Neuronal stem cell (in vitro differentiated cells): ENCODE measurements at regions not wholly inside any gene's neighbourhood (a gene's known extent, or its start where the extent isn't known, plus 50 kb on each side); places are given as distances from the start of the nearest gene placed in this dataset.

Source experiments
- DNase-seq: peaks from one replicate; pipeline ENCODE4 v3.0.0-alpha.2; 2013; ENCODE audit warnings: low spot score
- H2AFZ ChIP-seq: one replicate; pipeline ENCODE4 v1.6.1; 2013; ENCODE audit warnings: mild to moderate bottlenecking, low read length, inconsistent platforms
- H2AK5ac ChIP-seq: 2 replicates; pipeline ENCODE4 v1.6.1; 2013; ENCODE audit warnings: low read depth, mild to moderate bottlenecking, inconsistent platforms, low read length, moderate library complexity, mixed read lengths
- H2BK120ac ChIP-seq: 2 replicates; pipeline ENCODE4 v1.6.1; 2013; ENCODE audit warnings: low read depth, mild to moderate bottlenecking, inconsistent platforms, low read length, moderate library complexity, mixed read lengths
- H2BK12ac ChIP-seq: one replicate; pipeline ENCODE4 v1.6.1; 2013; ENCODE audit warnings: low read length, inconsistent platforms
- H2BK15ac ChIP-seq: 2 replicates; pipeline ENCODE4 v1.6.1; 2013; ENCODE audit warnings: mild to moderate bottlenecking, low read length, inconsistent platforms, mixed read lengths
- H2BK5ac ChIP-seq: one replicate; pipeline ENCODE4 v1.6.1; 2013; ENCODE audit warnings: inconsistent platforms, mild to moderate bottlenecking, low read length, moderate library complexity
- H3K14ac ChIP-seq: one replicate; pipeline ENCODE4 v1.6.1; 2013; ENCODE audit warnings: low read length, inconsistent platforms
- H3K18ac ChIP-seq: 2 replicates; pipeline ENCODE4 v1.6.1; 2013; ENCODE audit warnings: low read length, inconsistent platforms
- H3K23ac ChIP-seq: 2 replicates; pipeline ENCODE4 v1.6.1; 2013; ENCODE audit warnings: low read depth, mild to moderate bottlenecking, mixed read lengths, low read length, inconsistent platforms; ENCODE audit not compliant: poor library complexity
- H3K27ac ChIP-seq: replicated peaks from 3 replicates; pipeline ENCODE4 v1.5.1; 2013; ENCODE audit warnings: low read length, inconsistent platforms
- H3K27me3 ChIP-seq, 3 experiments: 2 replicates each; pipeline ENCODE4 v1.6.1; 2013; ENCODE audit warnings: low read length in 3 of 3, mild to moderate bottlenecking in 2 of 3, inconsistent platforms in 1 of 3, low read depth in 1 of 3, mixed read lengths in 1 of 3, moderate library complexity in 1 of 3; ENCODE audit not compliant: control insufficient read depth in 3 of 3, insufficient read depth in 3 of 3
- H3K36me3 ChIP-seq, 2 donors: replicated peaks in 1 of 2; 2 replicates each; pipeline ENCODE4 v1.6.1; 2013; ENCODE audit warnings: low read length in 2 of 2; ENCODE audit not compliant: control insufficient read depth in 2 of 2, insufficient read depth in 2 of 2
- H3K4ac ChIP-seq: 2 replicates; pipeline ENCODE4 v1.6.1; 2013; ENCODE audit warnings: inconsistent platforms, mild to moderate bottlenecking, low read length, moderate library complexity
- H3K4me1 ChIP-seq, 2 donors: 1 replicate in 1 of 2; 2 replicates in 1 of 2; pipeline ENCODE4 v1.6.1; 2013; ENCODE audit warnings: low read length in 2 of 2, low read depth in 1 of 2; ENCODE audit not compliant: control insufficient read depth in 2 of 2, insufficient read depth in 1 of 2
- H3K4me2 ChIP-seq: one replicate; pipeline ENCODE4 v1.6.1; 2013; ENCODE audit warnings: mild to moderate bottlenecking, low read length, inconsistent platforms; ENCODE audit not compliant: insufficient read depth, poor library complexity, severe bottlenecking
- H3K4me3 ChIP-seq, 2 donors: 2 replicates each; pipeline ENCODE4 v1.5.1; 2013; ENCODE audit warnings: low read length in 2 of 2, mild to moderate bottlenecking in 2 of 2, inconsistent platforms in 1 of 2, moderate library complexity in 1 of 2
- H3K79me1 ChIP-seq: one replicate; pipeline ENCODE4 v1.6.1; 2013; ENCODE audit warnings: low read depth, mild to moderate bottlenecking, inconsistent platforms, low read length, moderate library complexity
- H3K9ac ChIP-seq: one replicate; pipeline ENCODE4 v1.6.1; 2013; ENCODE audit warnings: mild to moderate bottlenecking, low read depth, low read length, inconsistent platforms; ENCODE audit not compliant: poor library complexity
- H3K9me3 ChIP-seq, 2 donors: replicated peaks in 1 of 2; 2 replicates each; pipeline versions ENCODE3 to v1.6.1; 2013; ENCODE audit warnings: low read length in 2 of 2, mild to moderate bottlenecking in 2 of 2, inconsistent platforms in 1 of 2, low read depth in 1 of 2, mixed read lengths in 1 of 2, moderate library complexity in 1 of 2; ENCODE audit not compliant: control insufficient read depth in 2 of 2, insufficient read depth in 1 of 2
- H4K8ac ChIP-seq: one replicate; pipeline ENCODE4 v1.6.1; 2013; ENCODE audit warnings: low read depth, mild to moderate bottlenecking, inconsistent platforms, low read length, moderate library complexity
- H4K91ac ChIP-seq: one replicate; pipeline ENCODE4 v1.6.1; 2013; ENCODE audit warnings: low read length, low read depth, mild to moderate bottlenecking, inconsistent platforms; ENCODE audit not compliant: poor library complexity
- WGBS, 2 donors: extraction: QIAGEN DNeasy Blood & Tissue Kit; methylation state at CpG; one replicate each; pipeline ENCODE4 v1.1.7; 2013; ENCODE audit warnings: missing lambda C conversion rate in 2 of 2, mixed read lengths in 1 of 2; ENCODE audit not compliant: insufficient read length in 2 of 2, insufficient replicate concordance in 1 of 2; ENCODE audit errors: extremely low coverage in 2 of 2; 5-methylcytosine and 5-hydroxymethylcytosine counted together

- Histone ChIP-seq H2BK15ac (no peak overlapping the region), H2AFZ (peak overlapping the region; percentile 11), H3K36me3 (no peaks in the 10 kb centered on the region), H3K27me3 (no peaks in the 10 kb centered on the region), H3K23ac (no peak overlapping the region), H2BK5ac (no peak overlapping the region), H3K4ac (no peak overlapping the region), H3K4me3 (no peak overlapping the region), H2AK5ac (no peak overlapping the region), H3K4me2 (no peak overlapping the region), H3K14ac (no peak overlapping the region), H4K91ac (no peak overlapping the region), H3K4me1 (no peaks in the 10 kb centered on the region), H3K27ac (no peak overlapping the region), H4K8ac (no peak overlapping the region), H3K9me3 (no peaks in the 10 kb centered on the region), H2BK120ac (no peak overlapping the region), H3K9ac (no peak overlapping the region), H3K79me1 (no peaks in the 10 kb centered on the region), H3K18ac (no peak overlapping the region), H2BK12ac (no peak overlapping the region)
- no peak for DNase-seq
- WGBS, 2 donors = no CpG with 5 or more reads among the region's 2 CpGs
These were observed 56.4 kb upstream of the RBMS1 start for GRCh38 chr2:160550048-160550447.

GRCh38 chr2:160551259-160551658, 57.7 kb upstream of the RBMS1 start:
- Histone ChIP-seq H2BK15ac (no peak overlapping the region), H3K79me1 (no peaks in the 10 kb centered on the region), H3K23ac (no peak overlapping the region), H3K27me3 (no peaks in the 10 kb centered on the region), H3K9ac (no peak overlapping the region), H3K14ac (no peak overlapping the region), H3K9me3 (no peaks in the 10 kb centered on the region), H4K8ac (no peak overlapping the region), H4K91ac (no peak overlapping the region), H3K4me1 (no peaks in the 10 kb centered on the region), H3K4me3 (no peak overlapping the region), H2BK12ac (no peak overlapping the region), H2BK120ac (no peak overlapping the region), H3K36me3 (no peaks in the 10 kb centered on the region), H3K4me2 (no peak overlapping the region), H2BK5ac (no peak overlapping the region), H3K4ac (no peak overlapping the region), H3K27ac (no peak overlapping the region), H3K18ac (no peak overlapping the region), H2AK5ac (no peak overlapping the region), H2AFZ (peak overlapping the region; percentile 1)
- no CpG with 5 or more reads among the region's 4 CpGs for WGBS, 2 donors
- DNase-seq = no peak

- Histone ChIP-seq H3K79me1 (no peaks in the 10 kb centered on the region), H2BK5ac (no peak overlapping the region), H4K91ac (no peak overlapping the region), H3K23ac (no peak overlapping the region), H2AFZ (no peak overlapping the region), H3K36me3 (no peaks in the 10 kb centered on the region), H3K27ac (no peak overlapping the region), H2BK12ac (no peak overlapping the region), H4K8ac (no peak overlapping the region), H3K14ac (no peak overlapping the region), H3K9ac (no peak overlapping the region), H3K4me3 (no peak overlapping the region), H3K4ac (no peak overlapping the region), H2BK15ac (no peak overlapping the region), H3K4me1 (no peaks in the 10 kb centered on the region), H2BK120ac (no peak overlapping the region), H2AK5ac (no peak overlapping the region), H3K9me3 (peaks cover 0 to 4% of the 10 kb centered on the region in 2 donors), H3K27me3 (no peaks in the 10 kb centered on the region), H3K4me2 (no peak overlapping the region), H3K18ac (no peak overlapping the region)
- WGBS, 2 donors = no CpG with 5 or more reads among the region's 6 CpGs
- no peak for DNase-seq
These were observed 61.9 kb upstream of the RBMS1 start for GRCh38 chr2:160555420-160556071.

- H2BK15ac ChIP-seq = no peak overlapping the region
- H3K4ac ChIP-seq = no peak overlapping the region
- no peak overlapping the region for H2BK120ac ChIP-seq
- H3K14ac ChIP-seq = no peak overlapping the region
- H4K91ac ChIP-seq = no peak overlapping the region
- peaks cover 0 to 4% of the 10 kb centered on the region in 2 donors for H3K9me3 ChIP-seq
- H2AFZ ChIP-seq = no peak overlapping the region
- DNase-seq = no peak
- H3K9ac ChIP-seq = no peak overlapping the region
- H3K36me3 ChIP-seq = no peaks in the 10 kb centered on the region
- H3K4me2 ChIP-seq = no peak overlapping the region
- no peak overlapping the region for H2BK5ac ChIP-seq
- no peak overlapping the region for H3K23ac ChIP-seq
- no CpG with 5 or more reads among the region's 3 CpGs for WGBS, 2 donors
- no peak overlapping the region for H2BK12ac ChIP-seq
- H2AK5ac ChIP-seq = no peak overlapping the region
- no peak overlapping the region for H3K18ac ChIP-seq
- H3K4me1 ChIP-seq = no peaks in the 10 kb centered on the region
- no peak overlapping the region for H3K4me3 ChIP-seq
- no peak overlapping the region for H3K27ac ChIP-seq
- H3K79me1 ChIP-seq = no peaks in the 10 kb centered on the region
- no peaks in the 10 kb centered on the region for H3K27me3 ChIP-seq
- no peak overlapping the region for H4K8ac ChIP-seq
These were observed 64.3 kb upstream of the RBMS1 start for GRCh38 chr2:160557903-160558302.
